GM12878 (cell line): ENCODE measurements at regions not wholly inside any gene's neighbourhood (a gene's known extent, or its start where the extent isn't known, plus 50 kb on each side); places are given as distances from the start of the nearest gene placed in this dataset.

Experiments used
- CTCF ChIP-seq, 3 experiments: IDR thresholded peaks in 2 of 3; conservative IDR thresholded peaks in 1 of 3; 2 replicates each; pipeline ENCODE4 v1.5.1; 2011; ENCODE audit warnings: low read depth in 3 of 3, low read length in 3 of 3, mild to moderate bottlenecking in 3 of 3, control low read depth in 2 of 3, moderate library complexity in 2 of 3, inconsistent platforms in 1 of 3, mixed read lengths in 1 of 3; ENCODE audit not compliant: control insufficient read depth in 2 of 3, insufficient read depth in 1 of 3; ENCODE audit errors: extremely low read depth in 1 of 3
- E2F4 ChIP-seq: IDR thresholded peaks from 2 replicates; pipeline ENCODE4 v1.6.1; 2012; ENCODE audit warnings: low read depth, low read length, improper control_type of control experiment
- EZH2 ChIP-seq: IDR thresholded peaks from 2 replicates; pipeline ENCODE4 v1.6.1; 2012; ENCODE audit warnings: low read depth, mild to moderate bottlenecking, control low read depth, inconsistent platforms, low read length, borderline replicate concordance; ENCODE audit not compliant: control insufficient read depth
- JUND ChIP-seq: IDR thresholded peaks from 2 replicates; pipeline ENCODE4 v1.6.1; 2012; ENCODE audit warnings: low read depth, mild to moderate bottlenecking, low read length, improper control_type of control experiment, moderate library complexity

- TF ChIP-seq CTCF (IDR thresholded peaks at IDR 0.05 in 2 of 3, conservative IDR thresholded peaks at IDR 0.05 in 1 of 3; ENCODE audit: control insufficient read depth in 2 of 3, extremely low read depth in 1 of 3, insufficient read depth in 1 of 3, low read depth in 3 of 3, low read length in 3 of 3) (no peak), JUND (no peak), EZH2 (no peak), E2F4 (no peak)
Observed at GRCh38 chr4:74549936-74550335, 105.0 kb downstream of the AREG start.
